ENCODE measurements at regions not wholly inside any gene's neighbourhood (a gene's known extent, or its start where the extent isn't known, plus 50 kb on each side); places are given as distances from the start of the nearest gene placed in this dataset.

- Histone ChIP-seq H3K36me3 (no peaks in the 10 kb centered on the region), H3K4me3 (ENCODE audit: low read depth, low read length) (no peak overlapping the region), H3K4me1 (peaks cover 15% of the 10 kb centered on the region), H3K27me3 (no peaks in the 10 kb centered on the region), H3K9me3 (no peaks in the 10 kb centered on the region)
- no peak for DNase-seq
- no peak for TF ChIP-seq CTCF (IDR thresholded peaks at IDR 0.05; ENCODE audit: low read depth, low read length)
Measured at GRCh38 chr1:39115271-39116110, 89.0 kb upstream of the MACF1 start.

GRCh38 chr1:39116116-39116607 is 88.3 kb upstream of the MACF1 start:
- TF ChIP-seq CTCF (IDR thresholded peaks at IDR 0.05; ENCODE audit: low read depth, low read length): no peak
- Histone ChIP-seq H3K36me3 (no peaks in the 10 kb centered on the region), H3K27me3 (no peaks in the 10 kb centered on the region)

GRCh38 chr1:39116860-39117728 is 87.4 kb upstream of the MACF1 start:
- no peak overlapping the region for H3K4me3 ChIP-seq (ENCODE audit: low read depth, low read length)
- peaks cover 15% of the 10 kb centered on the region for H3K4me1 ChIP-seq
- H3K27me3 ChIP-seq: no peaks in the 10 kb centered on the region
- H3K9me3 ChIP-seq: no peaks in the 10 kb centered on the region
- no peak for TF ChIP-seq CTCF (IDR thresholded peaks at IDR 0.05; ENCODE audit: low read depth, low read length)
- H3K36me3 ChIP-seq: no peaks in the 10 kb centered on the region
- DNase-seq: no peak

More at GRCh38 chr1:39116116-39116607, 88.3 kb upstream of the MACF1 start:
- Histone ChIP-seq H3K9me3 (no peaks in the 10 kb centered on the region), H3K4me1 (peaks cover 15% of the 10 kb centered on the region), H3K4me3 (ENCODE audit: low read depth, low read length) (no peak overlapping the region)
- no peak for DNase-seq

GRCh38 chr1:39117899-39118450 is 86.5 kb upstream of the MACF1 start:
- H3K27me3 ChIP-seq: no peaks in the 10 kb centered on the region
- no peaks in the 10 kb centered on the region for H3K36me3 ChIP-seq
- no peak for TF ChIP-seq CTCF (IDR thresholded peaks at IDR 0.05; ENCODE audit: low read depth, low read length)
- no peak overlapping the region for H3K4me3 ChIP-seq (ENCODE audit: low read depth, low read length)
- no peaks in the 10 kb centered on the region for H3K9me3 ChIP-seq
- no peak for DNase-seq
- H3K4me1 ChIP-seq: peaks cover 15% of the 10 kb centered on the region

- peaks cover 17% of the 10 kb centered on the region for H3K4me1 ChIP-seq
- no peaks in the 10 kb centered on the region for H3K36me3 ChIP-seq
- no peak for TF ChIP-seq CTCF (IDR thresholded peaks at IDR 0.05; ENCODE audit: low read depth, low read length)
- no peaks in the 10 kb centered on the region for H3K27me3 ChIP-seq
- DNase-seq: no peak
- no peak overlapping the region for H3K4me3 ChIP-seq (ENCODE audit: low read depth, low read length)
- no peaks in the 10 kb centered on the region for H3K9me3 ChIP-seq
Measured at GRCh38 chr1:39122056-39122455, 82.4 kb upstream of the MACF1 start.
